Activated CD4-positive, alpha-beta T cell treated with anti-CD3 and anti-CD28 coated beads, Interleukin-2, amount 50 U/mL, for 16 hours (primary cell): ENCODE measurements at regions not wholly inside any gene's neighbourhood (a gene's known extent, or its start where the extent isn't known, plus 50 kb on each side); places are given as distances from the start of the nearest gene placed in this dataset.
A peak's percentile ranks its signal among the peaks of the same experiment; 100 is the strongest.
"Not testable (repeated sequence)": the region's sequence is repeated elsewhere in the genome, so short reads cannot be mapped to it uniquely, and the experiment has no call there.

Experiments
- DNase-seq: peaks from one replicate; pipeline ENCODE4 v3.0.0-alpha.2; 2020

GRCh38 chrX:51151734-51152133 lies 180.9 kb upstream of the NUDT10 start:
- no peak for DNase-seq

DNA sequence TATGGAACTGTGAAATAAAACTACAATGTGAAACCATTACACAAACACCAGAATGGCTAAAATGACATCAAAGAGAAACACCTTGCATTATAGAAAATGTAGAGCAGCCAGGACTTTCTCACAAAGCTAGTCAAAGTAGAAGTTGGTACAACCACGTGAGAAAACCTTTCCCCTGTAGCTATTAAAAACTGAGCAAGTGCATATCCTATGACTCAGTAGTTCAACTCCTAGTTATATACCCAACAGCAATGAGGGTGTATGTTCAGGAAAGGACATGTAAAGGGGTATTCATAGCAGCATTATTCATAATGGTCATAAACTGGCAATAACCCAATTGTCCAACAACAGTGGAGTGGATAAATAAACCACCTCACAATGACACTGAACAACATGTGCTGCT lies 177.5 kb upstream of the NUDT10 start:
- peak; percentile 23 for DNase-seq

- DNase-seq, result no peak
These were observed 177.1 kb upstream of the NUDT10 start for GRCh38 chrX:51155566-51155965.

GRCh38 chrX:51158231-51158630 lies 174.4 kb upstream of the NUDT10 start:
- no peak for DNase-seq

DNA sequence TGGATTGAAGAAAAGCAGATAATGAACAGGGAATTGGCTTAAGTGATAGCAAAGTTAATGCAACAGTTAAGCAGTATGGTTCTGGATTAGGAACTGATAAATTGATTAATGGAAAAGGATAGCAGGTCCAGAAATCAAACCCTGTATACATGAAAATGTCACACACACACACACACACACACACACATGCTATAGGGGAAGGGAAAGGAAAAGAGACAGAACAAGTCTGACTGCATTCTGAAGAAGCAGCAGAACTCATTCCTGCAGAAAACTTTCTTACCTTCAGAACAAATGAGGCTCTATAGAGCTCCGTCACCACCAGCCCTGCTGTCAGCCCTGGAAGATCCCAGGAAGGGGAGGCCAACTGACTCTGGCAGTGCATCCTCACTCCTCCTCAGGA lies 173.2 kb upstream of the NUDT10 start:
- DNase-seq, result not testable (repeated sequence)

GRCh38 chrX:51163730-51164129 lies 168.9 kb upstream of the NUDT10 start:
- no peak for DNase-seq

DNA sequence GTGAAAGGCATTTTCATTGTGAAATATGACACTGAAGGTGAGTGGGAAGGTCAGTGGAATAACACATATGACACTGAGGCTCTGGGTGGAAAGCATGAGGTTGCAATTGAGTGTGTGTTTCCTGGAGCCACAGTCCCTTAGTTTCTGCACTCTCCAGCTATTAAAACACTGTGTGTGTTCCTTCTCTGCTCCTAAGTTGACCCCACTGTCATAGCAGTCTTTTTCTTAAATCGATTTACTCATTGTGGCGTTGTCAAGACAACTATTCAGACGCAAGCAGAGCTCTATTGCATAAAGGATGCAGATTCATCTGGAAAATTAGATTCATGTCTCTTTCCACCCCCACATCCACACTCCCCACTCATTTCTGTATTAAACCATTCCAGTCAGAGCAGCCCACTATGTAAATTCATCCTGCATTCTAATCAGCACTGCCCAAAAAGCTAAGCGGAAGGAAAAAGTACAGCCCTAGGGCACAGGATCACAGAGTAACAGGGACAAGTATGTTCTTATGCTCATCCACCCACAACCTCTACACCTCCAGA lies 154.2 kb upstream of the NUDT10 start:
- DNase-seq, result not testable (repeated sequence)

- DNase-seq, result not testable (repeated sequence)
These were observed 152.8 kb upstream of the NUDT10 start for GRCh38 chrX:51179805-51180204.

GRCh38 chrX:51182545-51182944 lies 150.1 kb upstream of the NUDT10 start:
- no peak for DNase-seq

- no peak for DNase-seq
These were observed 140.5 kb upstream of the NUDT10 start for GRCh38 chrX:51192104-51192503.

DNA sequence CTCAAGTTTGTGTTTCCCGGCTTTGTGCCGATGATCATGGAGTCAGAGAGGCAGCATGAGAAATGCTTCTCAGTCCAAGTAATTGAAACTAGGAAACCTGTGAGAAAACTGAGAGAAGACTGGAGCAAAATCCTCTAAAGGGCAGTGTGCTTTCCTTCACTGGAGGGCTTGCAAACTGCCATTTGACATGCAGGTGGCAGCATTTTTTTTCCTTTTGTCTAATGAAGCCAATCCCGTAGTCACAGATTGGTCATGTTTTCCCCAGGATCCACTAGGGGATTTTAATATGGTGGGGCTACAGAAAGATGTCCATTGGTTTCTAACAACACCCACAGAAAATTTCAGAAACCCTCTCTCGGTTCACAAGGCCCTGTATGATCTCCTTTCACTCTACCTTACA lies 117.4 kb upstream of the NUDT10 start:
- no peak for DNase-seq

DNA sequence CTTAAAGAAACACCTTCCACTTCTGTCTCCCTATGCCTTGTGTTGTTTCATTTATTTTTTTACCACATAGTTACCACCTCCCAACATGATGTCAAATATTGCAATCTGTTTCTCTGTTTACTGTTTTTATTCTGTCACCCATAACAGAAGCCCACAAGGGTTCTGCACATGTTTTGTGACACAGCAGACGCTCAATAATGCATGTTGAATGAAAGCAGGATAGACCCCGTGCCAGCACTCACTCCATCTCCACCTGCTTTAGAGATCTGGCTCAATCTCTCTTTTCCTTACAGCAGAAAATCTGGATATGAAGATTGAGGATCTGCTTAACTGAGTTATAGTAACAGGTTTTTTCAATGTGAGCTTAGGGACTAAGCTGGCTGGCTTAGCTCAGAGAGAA lies 116.8 kb upstream of the NUDT10 start:
- no peak for DNase-seq

GRCh38 chrX:51242212-51242611 lies 90.4 kb upstream of the NUDT10 start:
- no peak for DNase-seq

DNA sequence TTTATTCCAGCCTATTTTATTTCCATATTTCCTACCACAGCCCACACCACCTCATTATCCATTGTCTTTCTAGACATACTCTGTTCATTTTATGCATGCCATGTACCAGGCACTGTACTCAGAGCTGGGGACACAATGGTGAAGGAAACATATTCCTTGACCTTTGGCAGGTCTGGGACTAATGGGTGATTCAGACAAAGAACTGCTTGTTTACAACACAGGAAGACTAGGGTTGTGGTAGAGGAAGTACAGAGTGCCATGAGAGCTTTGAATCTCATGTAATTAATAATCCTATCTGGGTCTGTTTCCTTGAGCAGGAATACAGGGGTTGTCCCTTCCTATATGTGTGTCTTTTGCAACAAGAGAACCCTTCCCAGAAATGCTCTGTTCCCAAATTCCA lies 75.1 kb upstream of the NUDT10 start:
- DNase-seq, result no peak

- not testable (repeated sequence) for DNase-seq
These were observed 70.4 kb upstream of the NUDT10 start for GRCh38 chrX:51262271-51262670.

- DNase-seq, result no peak
These were observed 60.0 kb upstream of the NUDT10 start for GRCh38 chrX:51272638-51273037.

DNA sequence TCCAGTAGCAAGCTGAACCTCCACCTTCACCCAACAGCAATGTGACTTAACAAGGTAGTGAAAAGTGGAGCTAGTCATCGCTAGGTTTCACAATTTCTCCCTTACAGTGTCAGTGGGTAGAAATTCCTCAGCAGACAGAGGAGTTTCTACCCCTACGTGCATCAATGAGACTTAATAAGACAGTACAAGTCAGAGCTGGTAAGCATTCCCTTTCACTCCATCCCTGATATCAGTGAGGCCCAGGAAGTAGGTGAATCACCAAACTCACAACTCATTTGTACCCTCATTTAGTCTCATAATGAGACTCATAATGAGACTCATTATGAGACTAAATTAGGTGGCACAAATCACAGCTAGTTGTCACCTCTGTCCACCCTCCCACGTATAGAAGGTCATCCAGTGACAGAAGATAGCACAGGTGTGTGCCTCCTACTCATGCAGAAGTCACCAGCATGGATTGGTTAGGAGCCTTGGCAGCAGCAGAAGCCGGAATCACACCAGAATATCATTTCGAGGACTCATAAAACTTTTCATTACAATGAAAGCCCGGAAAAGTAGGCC lies 50.8 kb upstream of the NUDT10 start:
- peak; percentile 28 for DNase-seq
